ENCODE measurements at regions not wholly inside any gene's neighbourhood (a gene's known extent, or its start where the extent isn't known, plus 50 kb on each side); places are given as distances from the start of the nearest gene placed in this dataset.

DNA sequence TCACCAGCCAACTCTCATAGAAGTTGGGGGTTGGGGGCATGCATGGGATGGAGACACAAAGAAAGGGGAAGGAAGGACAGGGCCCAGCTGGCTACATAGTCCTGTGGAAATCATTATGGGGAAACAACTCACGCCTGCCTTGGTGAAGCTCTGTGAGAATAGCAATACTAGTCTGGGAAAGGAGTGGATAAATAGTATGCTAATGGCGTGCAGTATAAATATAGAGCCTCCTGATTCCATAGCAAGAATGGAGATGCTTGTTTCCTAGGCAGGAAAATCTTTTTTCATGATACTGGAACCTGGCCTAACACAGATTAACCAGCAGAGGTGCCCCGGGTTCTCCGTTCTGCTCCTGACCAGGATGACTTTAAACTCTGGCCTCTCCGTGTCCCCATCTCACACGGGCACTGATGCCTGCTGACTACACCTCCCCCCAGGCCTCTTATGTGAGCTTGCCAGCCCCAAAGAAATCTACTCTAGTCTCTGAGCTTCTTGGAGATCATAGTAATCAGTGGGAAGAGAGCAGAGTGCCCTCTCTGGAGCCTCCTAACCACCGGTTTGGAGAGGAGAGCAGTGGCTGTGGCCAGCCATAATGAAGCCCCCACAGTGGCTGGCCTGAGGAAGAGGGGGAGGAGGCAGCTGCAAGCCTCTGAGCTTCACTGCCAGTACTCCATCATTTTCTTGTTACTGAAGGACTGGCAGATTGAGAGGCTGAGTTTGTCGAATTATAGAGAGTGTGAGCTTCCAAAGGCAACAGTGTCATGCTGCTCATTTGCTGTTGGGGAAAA, 355.0 kb upstream of the SEMA6D start:
- TF ChIP-seq CTCF (IDR thresholded peaks at IDR 0.05 in 2 of 3, conservative IDR thresholded peaks at IDR 0.05 in 1 of 3; ENCODE audit: borderline replicate concordance in 1 of 3, insufficient read depth in 1 of 3, low read depth in 2 of 3, low read length in 2 of 3) (no peak), ELF1 (IDR thresholded peaks at IDR 0.05; ENCODE audit: borderline replicate concordance, low read depth) (no peak)

All from HCT116 (cell line).